A172 (cell line): ENCODE measurements at regions not wholly inside any gene's neighbourhood (a gene's known extent, or its start where the extent isn't known, plus 50 kb on each side); places are given as distances from the start of the nearest gene placed in this dataset.

ENCODE experiments used
- DNase-seq: peaks from one replicate; pipeline ENCODE4 v3.0.0-alpha.2; 2015; ENCODE audit warnings: low spot score

- DNase-seq: no peak
Observed at GRCh38 chr6:148211777-148212324, 130.8 kb upstream of the SASH1 start.

- DNase-seq: no peak
Observed at GRCh38 chr6:148212366-148212765, 130.3 kb upstream of the SASH1 start.

GRCh38 chr6:148213366-148213765 lies 129.3 kb upstream of the SASH1 start:
- no peak for DNase-seq

GRCh38 chr6:148214667-148215066 lies 128.0 kb upstream of the SASH1 start:
- DNase-seq: no peak

- no peak for DNase-seq
Observed at GRCh38 chr6:148217051-148217450, 125.6 kb upstream of the SASH1 start.

- no peak for DNase-seq
Observed at GRCh38 chr6:148217921-148218320, 124.7 kb upstream of the SASH1 start.

GRCh38 chr6:148218542-148219258 lies 123.9 kb upstream of the SASH1 start:
- DNase-seq: no peak

- DNase-seq: no peak
Observed at GRCh38 chr6:148221196-148221979, 121.2 kb upstream of the SASH1 start.

GRCh38 chr6:148222376-148222775 lies 120.3 kb upstream of the SASH1 start:
- no peak for DNase-seq

- DNase-seq: no peak
Observed at GRCh38 chr6:148222846-148223245, 119.8 kb upstream of the SASH1 start.

- peak; percentile 32 for DNase-seq
Observed at GRCh38 chr6:148223424-148223842, 119.2 kb upstream of the SASH1 start.

GRCh38 chr6:148225871-148226270 lies 116.8 kb upstream of the SASH1 start:
- no peak for DNase-seq

- no peak for DNase-seq
Observed at GRCh38 chr6:148226284-148226683, 116.4 kb upstream of the SASH1 start.

GRCh38 chr6:148231572-148231971 lies 111.1 kb upstream of the SASH1 start:
- peak; percentile 49 for DNase-seq

GRCh38 chr6:148235446-148235845 lies 107.2 kb upstream of the SASH1 start:
- no peak for DNase-seq

GRCh38 chr6:148238713-148239112 lies 103.9 kb upstream of the SASH1 start:
- DNase-seq: no peak

GRCh38 chr6:148239215-148239614 lies 103.4 kb upstream of the SASH1 start:
- no peak for DNase-seq

GRCh38 chr6:148239801-148240460 lies 102.7 kb upstream of the SASH1 start:
- no peak for DNase-seq

- no peak for DNase-seq
Observed at GRCh38 chr6:148240461-148240840, 102.2 kb upstream of the SASH1 start.

GRCh38 chr6:148240861-148241477 lies 101.7 kb upstream of the SASH1 start:
- DNase-seq: no peak

GRCh38 chr6:148242180-148242579 lies 100.5 kb upstream of the SASH1 start:
- DNase-seq: no peak
